Gastroesophageal sphincter (tissue), 4 donors: ENCODE measurements at regions not wholly inside any gene's neighbourhood (a gene's known extent, or its start where the extent isn't known, plus 50 kb on each side); places are given as distances from the start of the nearest gene placed in this dataset.
"Not testable (repeated sequence)": the region's sequence is repeated elsewhere in the genome, so short reads cannot be mapped to it uniquely, and the experiment has no call there.

Source experiments
- ATAC-seq: fragments of 150-250 bp; one replicate; pipeline ENCODE4 v1.9.1; 2016; ENCODE audit warnings: mild to moderate bottlenecking, moderate library complexity
- H3K27ac ChIP-seq, 4 donors: fragments of 200-600 bp; sonication (generic) in 3 of 4; 1 replicate in 3 of 4; 2 replicates in 1 of 4; pipeline ENCODE4 v1.5.1; 2016 to 2019
- H3K27me3 ChIP-seq: fragments of 200-600 bp; sonication (generic); one replicate; pipeline ENCODE4 v1.5.1; 2019
- H3K36me3 ChIP-seq, 2 donors: fragments of 200-600 bp; sonication (generic); one replicate each; pipeline ENCODE4 v1.5.1; 2019; ENCODE audit warnings: control low read depth in 1 of 2
- H3K4me1 ChIP-seq, 3 donors: fragments of 200-600 bp; sonication (generic); 1 replicate in 2 of 3; 2 replicates in 1 of 3; pipeline ENCODE4 v1.5.1; 2016 to 2019; ENCODE audit warnings: control low read depth in 2 of 3
- H3K4me3 ChIP-seq, 2 donors: fragments of 200-600 bp; sonication (generic); one replicate each; pipeline ENCODE4 v1.5.1; 2019; ENCODE audit warnings: mild to moderate bottlenecking in 1 of 2, moderate library complexity in 1 of 2
- H3K9me3 ChIP-seq, 3 donors: fragments of 200-600 bp; sonication (generic); one replicate each; pipeline ENCODE4 v1.5.1; 2017 to 2019; ENCODE audit warnings: control low read depth in 2 of 3
- CTCF ChIP-seq, 4 experiments: fragments of 200-600 bp in 2 of 4; fragments of 450-650 bp in 2 of 4; sonication (generic) in 1 of 4; IDR thresholded peaks; one replicate each; pipeline ENCODE4 v1.5.1; 2017 to 2019; ENCODE audit warnings: antibody characterized with exemption in 4 of 4, mild to moderate bottlenecking in 2 of 4, moderate library complexity in 2 of 4
- EP300 ChIP-seq: sonication (generic); formaldehyde crosslinking; IDR thresholded peaks from one replicate; pipeline ENCODE4 v1.6.1; 2017; ENCODE audit warnings: antibody characterized with exemption, mild to moderate bottlenecking
- POLR2A ChIP-seq, 2 donors: fragments of 450-650 bp; IDR thresholded peaks; one replicate each; pipeline ENCODE4 v1.6.1; 2017; ENCODE audit warnings: antibody characterized with exemption in 2 of 2, mild to moderate bottlenecking in 2 of 2, moderate library complexity in 1 of 2
- POLR2AphosphoS5 ChIP-seq: sonication (generic); formaldehyde crosslinking; IDR thresholded peaks from one replicate; pipeline ENCODE4 v1.6.1; 2017; ENCODE audit warnings: antibody characterized with exemption
- WGBS, 2 donors: methylation state at CpG; one replicate each; pipeline ENCODE4 v1.1.5; 2018; ENCODE audit warnings: low coverage in 1 of 2; 5-methylcytosine and 5-hydroxymethylcytosine counted together

GRCh38 chr17:54620399-54620978 lies 280.2 kb upstream of the TOM1L1 start:
- Histone ChIP-seq H3K4me1 (no peaks in the 10 kb centered on the region), H3K36me3 (no peaks in the 10 kb centered on the region), H3K27me3 (no peaks in the 10 kb centered on the region), H3K27ac (no peak overlapping the region), H3K9me3 (peaks cover 0 to 8% (median 0%) of the 10 kb centered on the region in 3 donors), H3K4me3 (no peak overlapping the region)
- TF ChIP-seq POLR2AphosphoS5 (no peak), POLR2A (IDR thresholded peaks at IDR 0.05) (no peak), EP300 (no peak), CTCF (IDR thresholded peaks at IDR 0.05) (no peak)
- WGBS, 2 donors = 83 to 100% methylated on average over 1 to 2 of the region's 2 CpGs
- no peak for ATAC-seq

DNA sequence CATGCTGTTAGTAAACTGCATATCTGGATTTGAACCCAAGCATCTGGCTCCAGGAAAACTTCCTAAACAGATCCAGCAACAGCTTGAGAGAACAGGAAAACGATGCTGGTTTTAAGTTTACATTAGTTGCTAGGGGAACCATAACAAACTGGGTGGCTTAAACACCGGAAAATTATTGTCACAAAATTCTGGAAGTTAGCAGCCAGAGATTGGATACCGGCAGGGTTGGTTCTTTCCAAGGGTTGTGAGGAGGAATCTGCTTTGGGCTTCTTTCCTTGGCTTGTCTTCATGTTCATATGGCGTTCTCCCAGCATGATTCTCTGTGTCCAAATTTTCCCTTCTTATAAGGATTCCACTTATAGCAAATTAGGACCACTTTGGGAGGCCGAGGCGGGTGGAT lies 276.9 kb upstream of the TOM1L1 start:
- Histone ChIP-seq H3K4me3 (no peak overlapping the region), H3K9me3 (no peaks in the 10 kb centered on the region), H3K4me1 (no peaks in the 10 kb centered on the region), H3K27ac (no peak overlapping the region), H3K36me3 (no peaks in the 10 kb centered on the region), H3K27me3 (no peaks in the 10 kb centered on the region)
- WGBS, 2 donors = 51 to 54% methylated on average over 5 of the region's 6 CpGs
- no peak for ATAC-seq
- TF ChIP-seq EP300 (no peak), POLR2AphosphoS5 (no peak), POLR2A (IDR thresholded peaks at IDR 0.05) (no peak), CTCF (IDR thresholded peaks at IDR 0.05) (no peak)

DNA sequence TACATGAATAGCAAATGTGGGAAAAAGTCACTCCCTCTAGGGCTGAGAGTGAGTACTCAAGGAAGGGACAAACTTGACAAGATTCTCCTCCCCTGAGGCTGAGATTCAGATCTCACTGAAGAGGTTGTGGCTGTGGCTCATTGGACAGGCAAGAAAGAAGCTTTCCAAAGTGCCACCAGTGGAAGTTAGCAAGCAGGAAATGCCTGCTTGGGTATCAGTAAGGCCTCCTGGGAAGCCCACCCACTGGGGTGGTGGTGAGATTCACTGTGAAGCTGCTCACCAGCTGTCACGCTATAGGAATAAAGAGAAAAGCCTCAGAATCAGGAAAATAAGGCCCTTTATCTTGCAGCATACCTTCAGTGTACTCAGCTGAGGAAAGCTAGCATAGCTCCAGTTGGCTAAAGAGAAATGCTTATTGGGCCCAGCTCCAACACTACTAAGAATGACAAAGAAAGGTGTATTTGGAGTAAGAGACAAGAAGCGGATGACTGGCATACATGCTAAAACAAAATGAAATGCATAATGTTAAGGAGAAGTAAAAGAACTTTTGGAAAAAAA lies 274.4 kb upstream of the TOM1L1 start:
- no peak for TF ChIP-seq CTCF (IDR thresholded peaks at IDR 0.05)
- no peak for TF ChIP-seq EP300
- TF ChIP-seq POLR2AphosphoS5 = no peak
- no peak for TF ChIP-seq POLR2A (IDR thresholded peaks at IDR 0.05)
- H3K4me1 ChIP-seq = no peaks in the 10 kb centered on the region
- H3K27ac ChIP-seq = no peak overlapping the region
- no peak for ATAC-seq
- no peaks in the 10 kb centered on the region for H3K9me3 ChIP-seq
- WGBS, 2 donors = 40% methylated on average over 2 of the region's 2 CpGs; no CpG with 5 or more reads in 1 of the 2 donors
- no peak overlapping the region for H3K4me3 ChIP-seq
- no peaks in the 10 kb centered on the region for H3K36me3 ChIP-seq
- H3K27me3 ChIP-seq = no peaks in the 10 kb centered on the region

DNA sequence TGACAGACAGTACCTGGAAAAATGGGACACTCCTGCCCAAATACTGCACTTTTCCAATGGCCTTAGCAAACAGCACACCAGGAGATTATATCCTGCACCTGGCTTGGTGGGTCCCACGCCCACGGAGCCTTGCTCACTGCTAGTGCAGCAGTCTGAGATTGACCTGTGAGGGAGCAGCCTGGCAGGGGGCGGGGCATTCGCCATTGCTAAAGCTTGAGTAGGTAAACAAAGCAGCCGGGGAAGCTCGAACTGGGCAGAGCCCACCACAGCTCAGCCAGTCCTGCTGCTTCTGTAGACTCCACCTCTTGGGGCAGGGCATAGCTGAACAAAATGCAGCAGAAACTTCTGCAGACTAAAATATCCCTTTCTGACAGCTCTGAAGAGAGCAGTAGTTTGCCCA lies 261.2 kb upstream of the TOM1L1 start:
- not testable (repeated sequence) for H3K36me3 ChIP-seq, H3K4me1 ChIP-seq, H3K27me3 ChIP-seq, ATAC-seq, H3K4me3 ChIP-seq, H3K27ac ChIP-seq
- WGBS, 2 donors = 50% methylated on average over 2 of the region's 6 CpGs; no CpG with 5 or more reads in 1 of the 2 donors
- peaks cover 0 to 17% (median 0%) of the 10 kb centered on the region in 3 donors for H3K9me3 ChIP-seq

DNA sequence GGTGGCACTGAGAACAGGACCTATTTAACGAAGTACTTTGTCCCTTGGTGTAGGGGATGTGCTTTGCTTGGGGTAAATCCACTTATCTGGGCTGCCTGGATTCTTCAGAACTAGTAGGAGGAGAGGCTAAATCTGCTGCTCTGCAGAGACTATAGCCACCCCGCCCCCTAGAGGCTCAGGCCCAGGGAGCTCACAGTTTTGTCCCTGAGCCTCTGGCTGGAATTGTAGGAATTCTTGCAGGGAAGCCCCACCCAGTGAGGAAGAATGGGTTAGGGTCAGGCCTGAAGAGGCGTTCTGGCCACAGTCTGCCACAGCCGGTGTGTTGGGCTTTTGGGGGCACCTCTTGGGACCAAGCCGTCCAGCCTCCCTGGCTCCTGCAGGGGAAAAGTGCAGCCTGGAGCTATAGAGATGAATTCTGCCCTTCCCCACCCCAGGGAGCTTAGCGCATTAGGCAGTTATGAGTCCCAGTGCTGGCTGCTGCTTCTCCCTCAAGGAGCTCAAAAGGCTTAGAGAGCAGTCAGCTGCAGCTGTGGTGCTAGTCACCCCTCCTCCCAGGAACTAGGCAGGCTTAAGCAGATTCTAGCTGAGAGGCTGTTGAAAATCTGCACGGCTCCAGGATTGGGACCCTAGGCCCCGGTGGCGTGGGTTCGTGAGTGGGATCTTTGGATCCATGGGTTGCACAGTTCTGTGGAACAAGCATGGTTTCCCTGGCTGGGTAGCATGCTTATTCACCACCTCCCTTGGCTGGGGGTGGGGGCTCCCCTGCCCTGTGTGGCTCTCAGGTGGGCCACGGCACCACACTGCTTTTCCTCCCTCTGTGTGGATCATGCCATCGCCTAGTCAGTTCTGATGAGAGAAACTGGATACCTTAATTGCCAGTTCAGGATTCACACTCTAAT lies 237.4 kb upstream of the TOM1L1 start:
- WGBS, 2 donors = 60% methylated on average over 1 of the region's 12 CpGs; no CpG with 5 or more reads in 1 of the 2 donors
- no peak for ATAC-seq

More for the DNA sequence above, 237.4 kb upstream of the TOM1L1 start:
- Histone ChIP-seq H3K9me3 (no peaks in the 10 kb centered on the region), H3K4me3 (no peak overlapping the region), H3K36me3 (no peaks in the 10 kb centered on the region), H3K4me1 (no peaks in the 10 kb centered on the region), H3K27me3 (no peaks in the 10 kb centered on the region), H3K27ac (no peak overlapping the region)
- no peak for TF ChIP-seq EP300
- no peak for TF ChIP-seq POLR2AphosphoS5
- no peak for TF ChIP-seq CTCF (IDR thresholded peaks at IDR 0.05)
- no peak for TF ChIP-seq POLR2A (IDR thresholded peaks at IDR 0.05)
